Astrocyte of the cerebellum (primary cell): ENCODE measurements at regions not wholly inside any gene's neighbourhood (a gene's known extent, or its start where the extent isn't known, plus 50 kb on each side); places are given as distances from the start of the nearest gene placed in this dataset.

Experiments
- DNase-seq: peaks from one replicate; pipeline ENCODE4 v3.0.0-alpha.2; 2011; ENCODE audit warnings: low read depth
- H3K4me3 ChIP-seq: 2 replicates; pipeline ENCODE4 v1.5.1; 2011; ENCODE audit warnings: mild to moderate bottlenecking, low read depth, low read length, moderate library complexity
- in situ Hi-C: cut with HindIII; loops from 2 replicates; pipeline ENCODE4 v1.10.0; 2017; ENCODE audit warnings: low sequenced_read_pairs
- TF ChIP-seq, protein P1 (sequence below): IDR thresholded peaks from 2 replicates; pipeline ENCODE4 v1.5.1; 2012; ENCODE audit warnings: low read length, low read depth, moderate library complexity, mild to moderate bottlenecking; ENCODE audit errors: missing control alignments

DNA sequence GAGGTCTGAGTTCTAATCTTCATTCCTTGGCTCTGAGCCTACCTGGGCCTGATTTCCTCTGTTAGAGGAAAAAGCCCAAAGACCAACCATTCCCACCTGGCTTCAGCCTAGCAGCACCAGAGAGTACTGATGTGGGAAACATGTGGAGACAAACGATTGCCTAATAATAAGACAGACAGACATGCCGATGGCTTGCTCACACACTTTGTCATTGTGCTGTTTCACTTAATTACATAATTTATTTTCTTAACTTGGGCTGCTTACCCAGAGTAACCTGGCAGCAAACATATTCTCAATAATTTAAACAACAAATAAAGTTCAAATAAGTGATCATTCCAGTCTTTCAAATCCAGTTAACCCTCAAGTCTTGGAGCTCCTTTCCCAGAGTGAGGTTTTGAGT, 83.4 kb downstream of the MAF start:
- no peak overlapping the region for H3K4me3 ChIP-seq
- TF ChIP-seq, protein P1, sequence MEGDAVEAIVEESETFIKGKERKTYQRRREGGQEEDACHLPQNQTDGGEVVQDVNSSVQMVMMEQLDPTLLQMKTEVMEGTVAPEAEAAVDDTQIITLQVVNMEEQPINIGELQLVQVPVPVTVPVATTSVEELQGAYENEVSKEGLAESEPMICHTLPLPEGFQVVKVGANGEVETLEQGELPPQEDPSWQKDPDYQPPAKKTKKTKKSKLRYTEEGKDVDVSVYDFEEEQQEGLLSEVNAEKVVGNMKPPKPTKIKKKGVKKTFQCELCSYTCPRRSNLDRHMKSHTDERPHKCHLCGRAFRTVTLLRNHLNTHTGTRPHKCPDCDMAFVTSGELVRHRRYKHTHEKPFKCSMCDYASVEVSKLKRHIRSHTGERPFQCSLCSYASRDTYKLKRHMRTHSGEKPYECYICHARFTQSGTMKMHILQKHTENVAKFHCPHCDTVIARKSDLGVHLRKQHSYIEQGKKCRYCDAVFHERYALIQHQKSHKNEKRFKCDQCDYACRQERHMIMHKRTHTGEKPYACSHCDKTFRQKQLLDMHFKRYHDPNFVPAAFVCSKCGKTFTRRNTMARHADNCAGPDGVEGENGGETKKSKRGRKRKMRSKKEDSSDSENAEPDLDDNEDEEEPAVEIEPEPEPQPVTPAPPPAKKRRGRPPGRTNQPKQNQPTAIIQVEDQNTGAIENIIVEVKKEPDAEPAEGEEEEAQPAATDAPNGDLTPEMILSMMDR = no peak
- no peak for DNase-seq
- in situ Hi-C loops = no loop called here

DNA sequence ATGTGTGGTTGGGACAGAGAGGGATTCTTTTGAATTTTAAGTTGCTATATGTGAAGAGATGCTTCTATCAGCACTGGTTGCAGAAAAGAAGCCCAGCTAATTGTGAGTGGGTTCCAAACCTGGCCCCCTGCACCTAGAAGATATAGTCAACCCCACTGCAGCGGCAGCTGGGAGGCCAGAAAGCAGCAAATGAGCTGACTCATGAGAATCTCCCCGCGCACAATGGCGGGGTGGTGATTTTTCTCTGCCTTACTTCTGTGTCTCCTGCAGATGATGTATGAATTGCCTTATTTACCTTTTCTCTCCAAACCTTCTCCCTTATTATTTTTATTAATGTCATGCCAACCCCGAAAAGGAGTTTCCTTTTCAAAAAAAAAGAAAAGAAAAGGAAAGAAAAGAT, 89.7 kb downstream of the MAF start:
- TF ChIP-seq, protein P1 = no peak
- in situ Hi-C loops = loop anchor here (5.0 kb wide), 1 partner anchor 54 kb away; no protein-coding TSS in a partner anchor
- no peak for DNase-seq
- no peak overlapping the region for H3K4me3 ChIP-seq

DNA sequence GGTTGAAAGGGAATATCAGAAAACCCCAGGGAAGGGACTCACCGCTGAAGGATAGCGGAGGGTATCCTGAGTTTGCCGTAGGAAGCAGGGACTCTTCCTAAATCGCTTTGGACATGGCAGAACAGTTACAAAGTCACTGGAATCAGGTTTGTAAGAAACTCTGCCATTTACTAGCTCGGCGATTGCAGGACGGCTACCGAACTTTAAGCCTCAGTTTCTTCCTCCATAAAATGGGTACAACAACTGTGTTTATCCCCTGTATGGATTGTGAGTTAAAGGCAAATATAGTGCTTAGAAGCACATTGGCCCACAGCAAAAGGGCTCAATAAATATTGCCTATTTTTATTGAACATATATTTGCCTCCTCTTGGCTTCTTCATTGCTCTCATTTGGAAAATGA, 90.6 kb downstream of the MAF start:
- DNase-seq = no peak
- TF ChIP-seq, protein P1 = no peak
- in situ Hi-C loops = loop anchor here (5.0 kb wide), 1 partner anchor 53 kb away; no protein-coding TSS in a partner anchor
- no peak overlapping the region for H3K4me3 ChIP-seq

DNA sequence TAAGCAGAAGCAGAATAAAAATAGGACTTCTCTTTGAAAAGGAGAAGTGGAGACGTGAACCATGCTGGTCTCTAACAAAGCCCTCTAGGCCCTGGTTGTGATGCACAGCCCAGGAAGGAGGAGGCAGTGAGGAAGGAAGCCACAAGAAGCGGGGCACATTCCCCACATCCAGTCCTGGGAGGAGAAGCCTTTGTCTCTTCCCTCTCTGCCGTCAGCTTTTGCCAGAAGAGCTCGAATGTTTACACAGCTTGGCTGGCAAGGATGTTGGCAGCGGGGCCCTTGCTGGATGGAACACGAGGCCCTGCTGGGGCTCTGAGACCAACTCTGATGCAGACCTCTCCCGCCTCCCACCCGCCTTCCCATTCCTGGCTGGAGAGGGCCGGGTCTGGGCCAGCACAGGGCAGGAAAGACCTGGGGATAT, 91.3 kb downstream of the MAF start:
- DNase-seq = no peak
- no peak overlapping the region for H3K4me3 ChIP-seq
- in situ Hi-C loops = no loop called here
- TF ChIP-seq, protein P1 = no peak

DNA sequence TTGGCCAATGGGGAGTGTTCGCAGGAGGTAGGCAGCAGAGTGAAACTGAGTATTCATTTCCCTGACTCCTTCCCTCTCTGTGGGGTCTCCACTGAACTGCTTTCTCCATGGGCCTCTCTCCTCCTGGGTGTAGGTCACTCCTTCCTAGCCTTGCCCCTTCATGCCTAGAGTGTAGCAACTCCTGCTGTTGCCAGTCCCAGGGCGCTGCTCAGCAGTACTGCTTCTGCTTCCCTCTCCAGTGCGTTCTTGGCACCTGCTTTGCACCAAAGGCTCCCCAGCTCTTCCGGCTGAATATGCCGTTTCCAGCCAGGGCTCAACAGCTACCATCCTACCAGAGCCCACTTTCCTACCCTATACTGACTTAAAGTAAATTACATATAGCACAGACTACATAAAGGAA, 92.2 kb downstream of the MAF start:
- no peak for DNase-seq
- H3K4me3 ChIP-seq = no peak overlapping the region
- TF ChIP-seq, protein P1 = no peak
- in situ Hi-C loops = no loop called here

DNA sequence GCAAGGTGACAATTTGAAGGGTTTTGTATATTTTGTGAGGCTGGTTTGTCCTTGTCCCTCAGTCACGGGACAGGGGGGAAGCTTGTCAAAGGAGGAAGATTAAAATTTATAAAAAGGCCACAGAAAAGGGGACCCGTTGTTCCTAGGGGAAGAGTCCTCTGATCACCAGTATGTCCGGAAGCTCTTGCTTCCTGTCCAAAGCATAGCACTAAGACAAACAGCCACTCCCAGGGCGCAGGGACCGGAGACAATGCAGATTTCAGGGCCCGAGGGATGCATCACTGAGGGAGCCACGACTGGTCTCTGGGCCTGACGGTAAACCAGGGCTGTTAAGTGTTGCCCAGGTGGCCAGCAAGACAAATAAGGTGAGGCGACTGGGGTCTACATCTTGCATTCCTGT, 95.2 kb downstream of the MAF start:
- no peak overlapping the region for H3K4me3 ChIP-seq
- TF ChIP-seq, protein P1 = no peak
- no peak for DNase-seq
- in situ Hi-C loops = no loop called here

DNA sequence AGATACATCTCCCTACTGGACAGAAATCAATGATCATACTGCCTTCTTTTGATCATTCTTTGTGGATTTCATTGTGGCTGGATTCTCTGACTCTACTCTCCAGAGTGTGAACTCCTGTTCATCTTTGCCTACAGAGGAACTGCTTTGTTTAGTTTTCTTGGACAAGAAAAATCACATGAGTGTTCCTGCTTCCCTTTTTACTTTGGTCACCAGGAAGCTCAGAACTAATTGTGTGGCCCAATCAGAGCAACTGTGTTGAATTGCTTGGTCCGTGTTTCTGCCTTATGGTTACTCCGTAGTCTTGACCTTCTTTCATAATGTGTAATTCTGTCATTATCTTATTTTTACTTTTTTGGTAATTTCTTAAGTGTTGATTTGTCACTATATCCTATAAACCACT, 97.0 kb downstream of the MAF start:
- in situ Hi-C loops = no loop called here
- no peak for DNase-seq
- TF ChIP-seq, protein P1 = no peak

More for the DNA sequence above, 97.0 kb downstream of the MAF start:
- no peak overlapping the region for H3K4me3 ChIP-seq
